Tibial nerve (tissue), 4 donors: ENCODE measurements at regions not wholly inside any gene's neighbourhood (a gene's known extent, or its start where the extent isn't known, plus 50 kb on each side); places are given as distances from the start of the nearest gene placed in this dataset.

Source experiments
- EP300 ChIP-seq, 2 donors: sonication (generic); formaldehyde crosslinking; IDR thresholded peaks; one replicate each; pipeline ENCODE4 v1.6.1; 2017; ENCODE audit warnings: antibody characterized with exemption in 2 of 2, mild to moderate bottlenecking in 1 of 2
- POLR2A ChIP-seq, 2 donors: fragments of 450-650 bp; IDR thresholded peaks; one replicate each; pipeline ENCODE4 v1.6.1; 2017; ENCODE audit warnings: antibody characterized with exemption in 2 of 2, mild to moderate bottlenecking in 2 of 2, moderate library complexity in 2 of 2
- TF ChIP-seq, protein P1 (sequence below), 5 experiments: fragments of 200-600 bp in 3 of 5; fragments of 450-650 bp in 2 of 5; sonication (generic) in 3 of 5; IDR thresholded peaks; one replicate each; pipeline ENCODE4 v1.5.1; 2016 to 2019; ENCODE audit warnings: antibody characterized with exemption in 5 of 5, mild to moderate bottlenecking in 3 of 5, moderate library complexity in 2 of 5

DNA sequence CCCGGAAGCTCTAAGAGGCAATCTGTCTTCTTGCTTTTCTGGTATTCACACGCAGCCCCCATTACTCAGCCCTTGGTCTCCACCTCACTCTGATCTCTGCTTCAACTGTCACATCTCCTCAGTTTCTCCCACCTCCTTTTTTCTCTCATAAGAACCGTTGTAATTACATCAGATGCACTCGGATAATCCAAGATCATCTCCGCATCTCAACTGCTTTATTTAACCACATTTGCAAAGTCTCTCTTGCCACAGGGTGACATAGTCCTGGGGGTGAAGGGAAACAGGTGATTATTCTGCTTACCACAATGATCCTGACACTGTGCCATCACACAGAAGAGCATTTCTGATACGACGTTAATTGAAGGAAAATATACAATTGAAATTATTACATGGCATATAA is 79.9 kb downstream of the HACD1 start:
- TF ChIP-seq, protein P1, sequence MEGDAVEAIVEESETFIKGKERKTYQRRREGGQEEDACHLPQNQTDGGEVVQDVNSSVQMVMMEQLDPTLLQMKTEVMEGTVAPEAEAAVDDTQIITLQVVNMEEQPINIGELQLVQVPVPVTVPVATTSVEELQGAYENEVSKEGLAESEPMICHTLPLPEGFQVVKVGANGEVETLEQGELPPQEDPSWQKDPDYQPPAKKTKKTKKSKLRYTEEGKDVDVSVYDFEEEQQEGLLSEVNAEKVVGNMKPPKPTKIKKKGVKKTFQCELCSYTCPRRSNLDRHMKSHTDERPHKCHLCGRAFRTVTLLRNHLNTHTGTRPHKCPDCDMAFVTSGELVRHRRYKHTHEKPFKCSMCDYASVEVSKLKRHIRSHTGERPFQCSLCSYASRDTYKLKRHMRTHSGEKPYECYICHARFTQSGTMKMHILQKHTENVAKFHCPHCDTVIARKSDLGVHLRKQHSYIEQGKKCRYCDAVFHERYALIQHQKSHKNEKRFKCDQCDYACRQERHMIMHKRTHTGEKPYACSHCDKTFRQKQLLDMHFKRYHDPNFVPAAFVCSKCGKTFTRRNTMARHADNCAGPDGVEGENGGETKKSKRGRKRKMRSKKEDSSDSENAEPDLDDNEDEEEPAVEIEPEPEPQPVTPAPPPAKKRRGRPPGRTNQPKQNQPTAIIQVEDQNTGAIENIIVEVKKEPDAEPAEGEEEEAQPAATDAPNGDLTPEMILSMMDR (IDR thresholded peaks at IDR 0.05) = no peak
- TF ChIP-seq POLR2A (IDR thresholded peaks at IDR 0.05) = no peak
- TF ChIP-seq EP300 (IDR thresholded peaks at IDR 0.05) = no peak
